ENCODE measurements at regions not wholly inside any gene's neighbourhood (a gene's known extent, or its start where the extent isn't known, plus 50 kb on each side); places are given as distances from the start of the nearest gene placed in this dataset.
"Not testable (repeated sequence)": the region's sequence is repeated elsewhere in the genome, so short reads cannot be mapped to it uniquely, and the experiment has no call there.

- not testable (repeated sequence) for H3K4me1 ChIP-seq (ENCODE audit: control insufficient read depth, insufficient read depth, low read length); DNase-seq (ENCODE audit: low read depth); H3K9me3 ChIP-seq (ENCODE audit: control insufficient read depth, low read length); H3K27me3 ChIP-seq (replicated peaks; ENCODE audit: control insufficient read depth, insufficient read depth, low read length); H3K36me3 ChIP-seq (ENCODE audit: control insufficient read depth, insufficient read depth, low read length, severe bottlenecking); H3K4me3 ChIP-seq (ENCODE audit: low read length); H3K9ac ChIP-seq (ENCODE audit: low read length)
Measured at GRCh38 chr12:91711925-91712324, 433.7 kb downstream of the BTG1 start.

DNA sequence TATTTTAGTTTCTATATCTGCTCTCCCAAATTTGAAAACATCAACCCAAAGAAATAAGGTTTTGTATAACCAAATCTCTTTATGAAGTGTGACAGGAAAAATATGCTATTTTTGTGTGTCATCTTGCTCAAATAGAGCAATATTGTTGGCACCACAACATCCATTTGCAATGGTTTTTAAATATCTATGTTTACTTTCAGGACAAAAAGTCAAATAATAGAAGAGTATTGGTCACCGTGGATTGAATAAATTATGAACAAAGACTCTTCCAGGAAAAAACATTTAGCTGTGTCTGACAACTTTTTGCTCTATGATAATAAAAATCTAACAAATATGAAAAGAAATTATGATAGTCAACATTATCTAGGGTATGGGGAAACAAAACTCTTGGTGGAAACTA is 439.2 kb downstream of the BTG1 start:
- no peaks in the 10 kb centered on the region for H3K9me3 ChIP-seq (ENCODE audit: control insufficient read depth, low read length)
- H3K36me3 ChIP-seq (ENCODE audit: control insufficient read depth, insufficient read depth, low read length, severe bottlenecking) = no peaks in the 10 kb centered on the region
- no peak overlapping the region for H3K4me3 ChIP-seq (ENCODE audit: low read length)
- no peak overlapping the region for H3K9ac ChIP-seq (ENCODE audit: low read length)
- H3K4me1 ChIP-seq (ENCODE audit: control insufficient read depth, insufficient read depth, low read length) = no peaks in the 10 kb centered on the region
- no peak for DNase-seq (ENCODE audit: low read depth)
- no peaks in the 10 kb centered on the region for H3K27me3 ChIP-seq (replicated peaks; ENCODE audit: control insufficient read depth, insufficient read depth, low read length)

DNA sequence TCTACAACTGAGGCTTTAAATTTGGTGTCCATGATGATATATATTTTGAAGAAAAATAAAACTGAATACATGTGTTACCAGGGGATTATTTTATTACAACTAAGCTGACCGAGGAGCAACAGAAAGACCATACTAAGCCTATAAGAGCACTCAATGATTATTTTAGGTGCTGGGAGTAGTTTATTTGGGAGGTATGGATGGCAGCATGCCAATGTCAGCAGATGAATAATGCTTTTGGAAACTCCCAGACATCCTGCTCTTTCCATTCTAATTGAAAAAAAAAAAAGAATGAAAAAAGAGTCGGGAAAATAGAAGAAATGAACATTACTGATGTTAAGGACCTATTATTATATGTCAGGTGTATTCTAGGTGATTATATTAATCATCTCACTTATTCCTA is 441.2 kb downstream of the BTG1 start:
- H3K36me3 ChIP-seq (ENCODE audit: control insufficient read depth, insufficient read depth, low read length, severe bottlenecking) = no peaks in the 10 kb centered on the region
- H3K9me3 ChIP-seq (ENCODE audit: control insufficient read depth, low read length) = no peaks in the 10 kb centered on the region
- H3K9ac ChIP-seq (ENCODE audit: low read length) = no peak overlapping the region
- peak; percentile 32 for DNase-seq (ENCODE audit: low read depth)
- no peak overlapping the region for H3K4me3 ChIP-seq (ENCODE audit: low read length)
- no peaks in the 10 kb centered on the region for H3K4me1 ChIP-seq (ENCODE audit: control insufficient read depth, insufficient read depth, low read length)
- no peaks in the 10 kb centered on the region for H3K27me3 ChIP-seq (replicated peaks; ENCODE audit: control insufficient read depth, insufficient read depth, low read length)

GRCh38 chr12:91703491-91704283 is 442.0 kb downstream of the BTG1 start:
- Histone ChIP-seq H3K9me3 (ENCODE audit: control insufficient read depth, low read length) (no peaks in the 10 kb centered on the region), H3K4me3 (ENCODE audit: low read length) (no peak overlapping the region), H3K36me3 (ENCODE audit: control insufficient read depth, insufficient read depth, low read length, severe bottlenecking) (no peaks in the 10 kb centered on the region), H3K9ac (ENCODE audit: low read length) (no peak overlapping the region), H3K27me3 (replicated peaks; ENCODE audit: control insufficient read depth, insufficient read depth, low read length) (no peaks in the 10 kb centered on the region), H3K4me1 (ENCODE audit: control insufficient read depth, insufficient read depth, low read length) (no peaks in the 10 kb centered on the region)
- DNase-seq (ENCODE audit: low read depth) = no peak

DNA sequence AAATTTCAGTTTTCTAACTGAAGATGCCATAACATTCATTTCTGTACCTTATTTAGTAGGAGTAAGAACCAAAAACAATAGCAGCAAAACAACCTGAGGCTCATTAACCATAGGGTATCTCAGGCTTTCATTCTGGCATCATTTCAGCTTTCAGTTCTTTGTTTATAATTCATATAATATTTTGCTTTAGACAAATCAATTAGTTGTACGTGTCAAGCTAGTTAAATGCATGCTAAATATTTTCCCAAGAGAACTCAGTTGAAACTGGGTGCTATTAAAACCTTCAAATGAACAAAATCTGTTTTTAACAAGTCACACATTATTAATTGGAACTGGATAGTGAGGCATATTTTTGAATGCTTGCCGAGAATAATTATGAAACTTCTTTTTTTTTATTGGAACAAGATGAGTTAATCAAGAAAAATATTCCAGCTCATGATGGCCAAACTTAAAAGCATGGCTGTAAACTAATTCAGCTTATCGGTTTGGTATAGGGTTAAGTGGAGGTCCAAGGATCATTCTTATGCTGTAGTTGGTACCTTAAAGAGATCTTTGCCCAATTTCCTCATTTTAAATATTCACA is 442.7 kb downstream of the BTG1 start:
- no peak overlapping the region for H3K9ac ChIP-seq (ENCODE audit: low read length)
- no peaks in the 10 kb centered on the region for H3K9me3 ChIP-seq (ENCODE audit: control insufficient read depth, low read length)
- DNase-seq (ENCODE audit: low read depth) = no peak
- no peaks in the 10 kb centered on the region for H3K36me3 ChIP-seq (ENCODE audit: control insufficient read depth, insufficient read depth, low read length, severe bottlenecking)
- H3K4me1 ChIP-seq (ENCODE audit: control insufficient read depth, insufficient read depth, low read length) = no peaks in the 10 kb centered on the region
- H3K27me3 ChIP-seq (replicated peaks; ENCODE audit: control insufficient read depth, insufficient read depth, low read length) = no peaks in the 10 kb centered on the region
- no peak overlapping the region for H3K4me3 ChIP-seq (ENCODE audit: low read length)

DNA sequence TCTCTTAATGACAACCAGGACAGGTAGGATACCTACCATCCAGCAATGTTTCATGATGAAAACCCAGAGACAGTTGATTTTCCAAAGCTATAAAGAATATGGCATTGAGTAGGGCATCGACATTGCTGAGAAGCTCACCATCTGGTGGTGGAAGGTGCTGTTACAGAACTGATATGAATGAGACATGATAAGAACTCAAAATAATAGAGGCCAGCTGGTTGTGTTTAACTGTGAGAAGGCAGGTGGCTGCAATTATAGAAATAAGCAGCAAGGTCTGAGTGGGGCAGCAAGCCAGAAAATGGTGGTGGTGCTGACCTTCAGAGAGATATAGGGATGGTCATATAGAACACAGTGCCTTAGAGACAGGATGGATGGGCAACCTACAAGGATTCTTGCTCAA is 449.7 kb downstream of the BTG1 start:
- H3K9me3 ChIP-seq (ENCODE audit: control insufficient read depth, low read length) = no peaks in the 10 kb centered on the region
- no peaks in the 10 kb centered on the region for H3K36me3 ChIP-seq (ENCODE audit: control insufficient read depth, insufficient read depth, low read length, severe bottlenecking)
- no peaks in the 10 kb centered on the region for H3K27me3 ChIP-seq (replicated peaks; ENCODE audit: control insufficient read depth, insufficient read depth, low read length)
- no peak for DNase-seq (ENCODE audit: low read depth)
- H3K4me3 ChIP-seq (ENCODE audit: low read length) = no peak overlapping the region
- no peak overlapping the region for H3K9ac ChIP-seq (ENCODE audit: low read length)
- no peaks in the 10 kb centered on the region for H3K4me1 ChIP-seq (ENCODE audit: control insufficient read depth, insufficient read depth, low read length)

DNA sequence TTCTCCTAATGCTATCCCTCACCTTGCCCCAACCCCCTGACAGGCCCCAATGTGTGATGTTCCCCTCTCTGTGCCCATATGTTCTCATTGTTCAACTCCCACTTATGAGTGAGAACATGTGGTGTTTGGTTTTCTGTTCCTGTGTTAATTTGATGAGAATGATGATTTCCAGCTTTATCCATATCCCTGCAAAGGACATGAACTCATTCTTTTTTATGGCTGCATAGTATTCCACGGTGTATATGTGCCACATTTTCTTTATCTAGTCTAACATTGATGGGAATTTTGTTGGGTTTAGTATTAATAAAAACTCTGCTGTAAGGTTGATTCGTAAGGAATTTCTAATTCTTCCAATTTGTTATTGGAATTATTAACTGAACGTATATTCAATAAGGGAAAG is 450.2 kb downstream of the BTG1 start:
- H3K9ac ChIP-seq (ENCODE audit: low read length); H3K4me1 ChIP-seq (ENCODE audit: control insufficient read depth, insufficient read depth, low read length); H3K27me3 ChIP-seq (replicated peaks; ENCODE audit: control insufficient read depth, insufficient read depth, low read length); H3K4me3 ChIP-seq (ENCODE audit: low read length); DNase-seq (ENCODE audit: low read depth); H3K36me3 ChIP-seq (ENCODE audit: control insufficient read depth, insufficient read depth, low read length, severe bottlenecking); H3K9me3 ChIP-seq (ENCODE audit: control insufficient read depth, low read length): not testable (repeated sequence)

DNA sequence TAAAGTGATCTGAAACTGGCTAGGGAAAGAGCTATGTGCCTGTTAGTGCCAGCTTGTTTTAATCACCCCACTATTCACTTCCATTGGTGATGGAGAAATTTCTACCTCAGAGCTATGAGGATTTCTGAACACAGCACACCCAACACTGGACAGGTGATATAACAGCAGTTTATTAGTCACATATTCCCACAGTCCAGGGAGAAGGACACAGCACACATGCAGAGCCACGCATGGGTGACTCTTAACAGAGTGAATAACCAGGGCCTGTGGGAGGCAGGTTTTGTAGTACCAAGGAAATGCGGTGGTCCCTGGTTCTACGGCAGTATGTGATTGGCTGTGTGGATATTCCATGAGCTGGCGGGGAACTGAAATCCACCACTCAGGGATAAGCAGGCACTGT is 455.1 kb downstream of the BTG1 start:
- H3K36me3 ChIP-seq (ENCODE audit: control insufficient read depth, insufficient read depth, low read length, severe bottlenecking) = no peaks in the 10 kb centered on the region
- H3K9ac ChIP-seq (ENCODE audit: low read length) = no peak overlapping the region
- no peak overlapping the region for H3K4me3 ChIP-seq (ENCODE audit: low read length)
- no peaks in the 10 kb centered on the region for H3K27me3 ChIP-seq (replicated peaks; ENCODE audit: control insufficient read depth, insufficient read depth, low read length)
- no peak for DNase-seq (ENCODE audit: low read depth)
- no peaks in the 10 kb centered on the region for H3K4me1 ChIP-seq (ENCODE audit: control insufficient read depth, insufficient read depth, low read length)
- H3K9me3 ChIP-seq (ENCODE audit: control insufficient read depth, low read length) = no peaks in the 10 kb centered on the region

DNA sequence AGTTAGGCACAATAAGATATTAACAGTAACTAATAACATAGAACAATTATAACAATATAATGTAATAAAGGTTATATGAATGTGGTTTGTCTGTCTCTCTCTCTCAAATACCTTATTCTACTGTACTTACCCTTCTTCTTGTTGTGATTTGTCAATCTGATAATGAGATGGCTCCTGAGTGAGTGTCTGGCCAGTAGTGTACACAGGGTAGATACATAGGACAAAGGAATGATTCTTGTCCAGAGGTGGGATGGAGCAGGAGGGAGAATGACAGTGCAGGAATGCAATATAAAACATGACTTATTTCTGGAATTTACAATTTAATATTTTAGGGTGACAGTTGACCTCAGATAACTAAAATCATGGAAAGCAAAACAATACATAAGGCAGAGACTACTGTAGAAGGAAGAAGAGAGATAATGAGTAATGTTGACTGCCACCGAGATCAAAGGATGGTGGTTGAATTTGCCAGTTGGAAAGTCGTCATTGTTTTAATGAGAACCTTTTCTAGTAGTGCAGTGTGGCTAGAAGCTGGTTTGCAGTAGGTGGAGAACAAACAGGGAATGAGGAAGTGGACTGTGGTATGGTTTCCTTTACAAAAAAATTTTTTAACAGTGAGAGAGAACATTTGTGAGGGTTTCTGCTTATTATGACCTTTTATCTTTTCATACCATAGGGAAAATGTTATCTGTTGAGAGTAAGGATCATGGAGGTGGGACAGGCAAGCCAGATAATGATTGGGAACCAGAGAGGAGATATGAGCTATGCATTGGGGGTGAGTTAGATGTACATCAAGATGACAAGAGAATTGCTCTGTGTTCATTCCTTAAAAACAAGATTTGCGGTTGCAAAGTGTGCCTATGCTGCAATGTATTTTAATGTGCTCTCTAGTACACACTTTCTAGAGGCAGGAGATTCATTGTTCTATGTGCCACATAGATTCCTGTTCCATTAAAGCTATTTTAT is 458.3 kb downstream of the BTG1 start:
- Histone ChIP-seq H3K27me3 (replicated peaks; ENCODE audit: control insufficient read depth, insufficient read depth, low read length) (no peaks in the 10 kb centered on the region), H3K9ac (ENCODE audit: low read length) (no peak overlapping the region), H3K4me3 (ENCODE audit: low read length) (no peak overlapping the region), H3K4me1 (ENCODE audit: control insufficient read depth, insufficient read depth, low read length) (no peaks in the 10 kb centered on the region), H3K36me3 (ENCODE audit: control insufficient read depth, insufficient read depth, low read length, severe bottlenecking) (no peaks in the 10 kb centered on the region), H3K9me3 (ENCODE audit: control insufficient read depth, low read length) (no peaks in the 10 kb centered on the region)
- no peak for DNase-seq (ENCODE audit: low read depth)

DNA sequence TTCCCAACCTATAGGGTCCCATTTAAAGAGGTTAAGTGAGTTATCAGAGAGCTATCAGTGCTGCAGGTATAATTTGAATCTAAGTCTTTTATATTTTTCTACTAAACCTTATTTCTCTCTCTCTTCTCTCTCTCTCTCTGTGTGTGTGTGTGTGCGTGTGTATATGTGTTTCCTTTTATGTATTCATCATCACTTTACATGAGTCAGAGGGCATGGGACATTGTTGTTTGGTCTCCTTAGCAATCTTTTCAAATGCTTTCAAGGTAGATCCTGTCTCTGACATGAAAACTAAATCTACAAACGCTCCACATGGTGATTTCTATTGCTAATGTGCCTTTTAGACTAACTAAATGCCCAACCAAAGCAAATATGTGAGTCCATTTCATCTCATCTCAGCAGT is 459.7 kb downstream of the BTG1 start:
- no peaks in the 10 kb centered on the region for H3K9me3 ChIP-seq (ENCODE audit: control insufficient read depth, low read length)
- DNase-seq (ENCODE audit: low read depth) = no peak

DNA sequence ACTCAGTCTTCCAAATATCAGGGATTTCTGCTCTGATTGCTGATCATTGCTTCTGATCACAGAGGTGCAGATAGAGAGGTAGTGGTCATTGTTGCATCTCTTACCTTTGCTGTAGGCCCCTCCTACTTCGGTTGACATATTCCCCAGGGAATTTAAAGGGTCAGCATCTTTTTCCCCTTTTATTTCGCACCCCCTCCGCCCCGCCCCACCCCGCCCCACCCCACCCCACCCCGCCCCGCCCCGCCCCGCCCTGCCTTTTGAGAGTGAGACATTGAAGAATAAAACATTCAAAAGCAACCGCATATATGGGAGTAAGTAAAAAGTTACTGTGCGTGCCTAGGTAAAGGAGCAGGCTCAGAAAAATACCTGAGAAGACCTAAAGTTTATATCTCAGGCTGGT is 463.9 kb downstream of the BTG1 start:
- no peaks in the 10 kb centered on the region for H3K36me3 ChIP-seq (ENCODE audit: control insufficient read depth, insufficient read depth, low read length, severe bottlenecking)
- no peak overlapping the region for H3K4me3 ChIP-seq (ENCODE audit: low read length)
- no peaks in the 10 kb centered on the region for H3K4me1 ChIP-seq (ENCODE audit: control insufficient read depth, insufficient read depth, low read length)
- no peak overlapping the region for H3K9ac ChIP-seq (ENCODE audit: low read length)
- H3K27me3 ChIP-seq (replicated peaks; ENCODE audit: control insufficient read depth, insufficient read depth, low read length) = no peaks in the 10 kb centered on the region
- H3K9me3 ChIP-seq (ENCODE audit: control insufficient read depth, low read length) = no peaks in the 10 kb centered on the region
- DNase-seq (ENCODE audit: low read depth) = no peak

More for the DNA sequence above, 459.7 kb downstream of the BTG1 start:
- H3K4me3 ChIP-seq (ENCODE audit: low read length) = no peak overlapping the region
- H3K4me1 ChIP-seq (ENCODE audit: control insufficient read depth, insufficient read depth, low read length) = no peaks in the 10 kb centered on the region
- H3K9ac ChIP-seq (ENCODE audit: low read length) = no peak overlapping the region
- no peaks in the 10 kb centered on the region for H3K36me3 ChIP-seq (ENCODE audit: control insufficient read depth, insufficient read depth, low read length, severe bottlenecking)
- no peaks in the 10 kb centered on the region for H3K27me3 ChIP-seq (replicated peaks; ENCODE audit: control insufficient read depth, insufficient read depth, low read length)
